Muscle layer of duodenum (tissue), 2 donors: ENCODE measurements at regions not wholly inside any gene's neighbourhood (a gene's known extent, or its start where the extent isn't known, plus 50 kb on each side); places are given as distances from the start of the nearest gene placed in this dataset.

Experiments used
- H3K27ac ChIP-seq: one replicate; pipeline ENCODE4 v1.7.0; 2013; ENCODE audit warnings: mild to moderate bottlenecking, low read length
- H3K27me3 ChIP-seq: one replicate; pipeline ENCODE4 v1.7.0; 2013; ENCODE audit warnings: low read depth, mild to moderate bottlenecking, control low read depth, low read length
- H3K36me3 ChIP-seq, 2 donors: one replicate each; pipeline ENCODE4 v1.7.0; 2013; ENCODE audit warnings: low read length in 2 of 2, control low read depth in 1 of 2, mild to moderate bottlenecking in 1 of 2; ENCODE audit not compliant: insufficient read depth in 2 of 2, control insufficient read depth in 1 of 2
- H3K4me1 ChIP-seq, 2 donors: one replicate each; pipeline ENCODE4 v1.7.0; 2013; ENCODE audit warnings: low read length in 2 of 2, mild to moderate bottlenecking in 2 of 2, control low read depth in 1 of 2, moderate library complexity in 1 of 2; ENCODE audit not compliant: insufficient read depth in 2 of 2, control insufficient read depth in 1 of 2
- H3K4me3 ChIP-seq, 2 donors: one replicate each; pipeline ENCODE4 v1.7.0; 2013; ENCODE audit warnings: low read length in 2 of 2, low read depth in 1 of 2, mild to moderate bottlenecking in 1 of 2
- H3K9me3 ChIP-seq, 2 donors: one replicate each; pipeline ENCODE4 v1.7.0; 2013; ENCODE audit warnings: low read length in 2 of 2, control low read depth in 1 of 2, mild to moderate bottlenecking in 1 of 2; ENCODE audit not compliant: control insufficient read depth in 1 of 2
- donor health status: healthy.

GRCh38 chr2:240336820-240337427 is 98.5 kb upstream of the GPC1 start:
- Histone ChIP-seq H3K9me3 (peaks cover 0 to under 1% of the 10 kb centered on the region in 2 donors), H3K4me1 (no peaks in the 10 kb centered on the region), H3K27ac (no peak overlapping the region), H3K27me3 (no peaks in the 10 kb centered on the region), H3K4me3 (no peak overlapping the region), H3K36me3 (no peaks in the 10 kb centered on the region)

GRCh38 chr2:240338274-240338673 is 97.2 kb upstream of the GPC1 start:
- no peak overlapping the region for H3K27ac ChIP-seq

GRCh38 chr2:240339411-240340360 is 95.8 kb upstream of the GPC1 start:
- no peaks in the 10 kb centered on the region for H3K36me3 ChIP-seq

More at GRCh38 chr2:240338274-240338673, 97.2 kb upstream of the GPC1 start:
- H3K4me3 ChIP-seq, result no peak overlapping the region
- no peaks in the 10 kb centered on the region for H3K4me1 ChIP-seq
- no peaks in the 10 kb centered on the region for H3K36me3 ChIP-seq
- no peaks in the 10 kb centered on the region for H3K27me3 ChIP-seq
- H3K9me3 ChIP-seq, result no peaks in the 10 kb centered on the region

GRCh38 chr2:240340361-240340761 is 95.1 kb upstream of the GPC1 start:
- no peak overlapping the region for H3K27ac ChIP-seq
- no peaks in the 10 kb centered on the region for H3K36me3 ChIP-seq
- peaks cover 0 to 4% of the 10 kb centered on the region in 2 donors for H3K9me3 ChIP-seq
- no peaks in the 10 kb centered on the region for H3K4me1 ChIP-seq
- no peaks in the 10 kb centered on the region for H3K27me3 ChIP-seq
- H3K4me3 ChIP-seq, result no peak overlapping the region

More at GRCh38 chr2:240339411-240340360, 95.8 kb upstream of the GPC1 start:
- no peaks in the 10 kb centered on the region for H3K27me3 ChIP-seq
- H3K4me3 ChIP-seq, result no peak overlapping the region
- no peaks in the 10 kb centered on the region for H3K9me3 ChIP-seq
- H3K4me1 ChIP-seq, result no peaks in the 10 kb centered on the region
- H3K27ac ChIP-seq, result no peak overlapping the region

- no peak overlapping the region for H3K4me3 ChIP-seq
- H3K27me3 ChIP-seq, result no peaks in the 10 kb centered on the region
- no peaks in the 10 kb centered on the region for H3K36me3 ChIP-seq
- no peaks in the 10 kb centered on the region for H3K4me1 ChIP-seq
- peaks cover 0 to 7% of the 10 kb centered on the region in 2 donors for H3K9me3 ChIP-seq
- H3K27ac ChIP-seq, result no peak overlapping the region
Observed at GRCh38 chr2:240341064-240341463, 94.4 kb upstream of the GPC1 start.

- Histone ChIP-seq H3K4me1 (no peaks in the 10 kb centered on the region), H3K27me3 (no peaks in the 10 kb centered on the region), H3K36me3 (no peaks in the 10 kb centered on the region)
Observed at GRCh38 chr2:240343548-240343947, 91.9 kb upstream of the GPC1 start.

GRCh38 chr2:240344904-240345303 is 90.6 kb upstream of the GPC1 start:
- Histone ChIP-seq H3K27ac (no peak overlapping the region), H3K36me3 (no peaks in the 10 kb centered on the region), H3K9me3 (peaks cover 0 to 7% of the 10 kb centered on the region in 2 donors), H3K4me1 (no peaks in the 10 kb centered on the region), H3K4me3 (no peak overlapping the region), H3K27me3 (no peaks in the 10 kb centered on the region)

More at GRCh38 chr2:240343548-240343947, 91.9 kb upstream of the GPC1 start:
- Histone ChIP-seq H3K4me3 (no peak overlapping the region), H3K9me3 (peaks cover 0 to 7% of the 10 kb centered on the region in 2 donors), H3K27ac (no peak overlapping the region)

GRCh38 chr2:240346015-240346752 is 89.3 kb upstream of the GPC1 start:
- Histone ChIP-seq H3K4me3 (no peak overlapping the region), H3K36me3 (no peaks in the 10 kb centered on the region), H3K27ac (no peak overlapping the region), H3K27me3 (no peaks in the 10 kb centered on the region), H3K4me1 (peaks cover 0 to 7% of the 10 kb centered on the region in 2 donors), H3K9me3 (peaks cover 0 to 7% of the 10 kb centered on the region in 2 donors)

- Histone ChIP-seq H3K36me3 (no peaks in the 10 kb centered on the region), H3K27ac (no peak overlapping the region), H3K4me1 (peaks cover 0 to 14% of the 10 kb centered on the region in 2 donors), H3K27me3 (no peaks in the 10 kb centered on the region), H3K9me3 (peaks cover 0 to 7% of the 10 kb centered on the region in 2 donors), H3K4me3 (no peak overlapping the region)
Observed at GRCh38 chr2:240346753-240347372, 88.6 kb upstream of the GPC1 start.

- Histone ChIP-seq H3K27me3 (no peaks in the 10 kb centered on the region), H3K36me3 (no peaks in the 10 kb centered on the region), H3K9me3 (peaks cover 0 to 7% of the 10 kb centered on the region in 2 donors), H3K27ac (no peak overlapping the region), H3K4me3 (no peak overlapping the region), H3K4me1 (peaks cover 0 to 16% of the 10 kb centered on the region in 2 donors)
Observed at GRCh38 chr2:240347373-240347940, 88.0 kb upstream of the GPC1 start.
